ENCODE measurements at regions not wholly inside any gene's neighbourhood (a gene's known extent, or its start where the extent isn't known, plus 50 kb on each side); places are given as distances from the start of the nearest gene placed in this dataset.
A peak's percentile ranks its signal among the peaks of the same experiment; 100 is the strongest.

DNA sequence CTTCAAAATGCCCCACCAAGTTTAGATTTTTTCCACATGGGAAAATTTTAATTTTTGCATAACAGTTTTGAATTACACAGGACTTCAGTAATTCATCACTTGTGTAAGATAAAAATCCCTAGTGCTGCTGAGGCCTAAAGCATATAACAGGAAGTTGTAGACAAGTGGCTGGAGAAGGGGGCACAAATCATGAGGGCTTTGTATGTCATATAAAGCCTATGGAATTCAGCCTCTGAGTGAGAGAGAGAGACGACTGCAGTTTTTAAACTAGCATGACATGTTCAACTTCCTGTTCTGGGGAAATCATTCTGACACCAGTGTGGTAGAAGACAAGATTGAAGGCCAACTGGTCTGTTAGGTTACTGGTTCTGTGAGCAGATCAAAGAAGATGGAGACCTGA, 187.3 kb upstream of the CHST9 start:
- TF ChIP-seq, protein P1, sequence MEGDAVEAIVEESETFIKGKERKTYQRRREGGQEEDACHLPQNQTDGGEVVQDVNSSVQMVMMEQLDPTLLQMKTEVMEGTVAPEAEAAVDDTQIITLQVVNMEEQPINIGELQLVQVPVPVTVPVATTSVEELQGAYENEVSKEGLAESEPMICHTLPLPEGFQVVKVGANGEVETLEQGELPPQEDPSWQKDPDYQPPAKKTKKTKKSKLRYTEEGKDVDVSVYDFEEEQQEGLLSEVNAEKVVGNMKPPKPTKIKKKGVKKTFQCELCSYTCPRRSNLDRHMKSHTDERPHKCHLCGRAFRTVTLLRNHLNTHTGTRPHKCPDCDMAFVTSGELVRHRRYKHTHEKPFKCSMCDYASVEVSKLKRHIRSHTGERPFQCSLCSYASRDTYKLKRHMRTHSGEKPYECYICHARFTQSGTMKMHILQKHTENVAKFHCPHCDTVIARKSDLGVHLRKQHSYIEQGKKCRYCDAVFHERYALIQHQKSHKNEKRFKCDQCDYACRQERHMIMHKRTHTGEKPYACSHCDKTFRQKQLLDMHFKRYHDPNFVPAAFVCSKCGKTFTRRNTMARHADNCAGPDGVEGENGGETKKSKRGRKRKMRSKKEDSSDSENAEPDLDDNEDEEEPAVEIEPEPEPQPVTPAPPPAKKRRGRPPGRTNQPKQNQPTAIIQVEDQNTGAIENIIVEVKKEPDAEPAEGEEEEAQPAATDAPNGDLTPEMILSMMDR (IDR thresholded peaks at IDR 0.05; ENCODE audit: unreplicated experiment), result no peak
- BruUV-seq (replicated peaks), result no TSS peak
- Mint-ChIP-seq H3K4me1 (ENCODE audit: low read depth, unreplicated experiment) (peaks cover 29% of the 10 kb centered on the region), H3K27ac (ENCODE audit: unreplicated experiment) (no peak overlapping the region), H3K9me3 (ENCODE audit: low read depth, unreplicated experiment) (no peaks in the 10 kb centered on the region), H3K36me3 (ENCODE audit: insufficient read depth, unreplicated experiment) (no peaks in the 10 kb centered on the region), H3K27me3 (ENCODE audit: unreplicated experiment) (no peaks in the 10 kb centered on the region), H3K4me3 (ENCODE audit: low read depth, unreplicated experiment) (no peak overlapping the region)
- CTCF ChIA-PET, result no interaction called here
- intact Hi-C loops (cut with micrococcal nuclease; ENCODE audit: unreplicated experiment), result no loop called here
- no peak for DNase-seq

DNA sequence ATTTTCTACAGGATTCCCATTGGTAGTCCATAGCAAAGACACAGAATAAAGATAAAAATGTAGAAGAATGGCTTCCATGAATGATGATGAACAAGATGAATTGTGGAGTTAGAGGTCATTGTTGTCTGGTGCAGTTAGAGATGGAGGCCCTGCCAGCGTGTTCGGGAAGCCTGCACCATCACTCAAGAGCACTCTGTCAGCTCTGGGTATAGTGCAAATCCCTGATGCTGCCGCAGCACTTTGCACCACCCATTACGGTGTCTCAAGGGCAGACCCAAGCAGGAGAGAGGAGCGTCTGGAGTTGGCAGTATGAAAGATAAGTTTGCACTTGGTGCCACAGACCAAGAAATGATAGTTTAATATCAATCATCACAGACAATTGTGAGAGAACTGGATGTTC, 181.6 kb upstream of the CHST9 start:
- no peak overlapping the region for H3K4me3 Mint-ChIP-seq (ENCODE audit: low read depth, unreplicated experiment)
- no peak overlapping the region for H3K27ac Mint-ChIP-seq (ENCODE audit: unreplicated experiment)
- BruUV-seq (replicated peaks), result no TSS peak
- TF ChIP-seq, protein P1 (IDR thresholded peaks at IDR 0.05; ENCODE audit: unreplicated experiment), result no peak
- DNase-seq, result no peak
- CTCF ChIA-PET, result no interaction called here
- no peaks in the 10 kb centered on the region for H3K27me3 Mint-ChIP-seq (ENCODE audit: unreplicated experiment)
- H3K9me3 Mint-ChIP-seq (ENCODE audit: low read depth, unreplicated experiment), result no peaks in the 10 kb centered on the region
- no peaks in the 10 kb centered on the region for H3K36me3 Mint-ChIP-seq (ENCODE audit: insufficient read depth, unreplicated experiment)
- peaks cover 12% of the 10 kb centered on the region for H3K4me1 Mint-ChIP-seq (ENCODE audit: low read depth, unreplicated experiment)
- intact Hi-C loops (cut with micrococcal nuclease; ENCODE audit: unreplicated experiment), result no loop called here

DNA sequence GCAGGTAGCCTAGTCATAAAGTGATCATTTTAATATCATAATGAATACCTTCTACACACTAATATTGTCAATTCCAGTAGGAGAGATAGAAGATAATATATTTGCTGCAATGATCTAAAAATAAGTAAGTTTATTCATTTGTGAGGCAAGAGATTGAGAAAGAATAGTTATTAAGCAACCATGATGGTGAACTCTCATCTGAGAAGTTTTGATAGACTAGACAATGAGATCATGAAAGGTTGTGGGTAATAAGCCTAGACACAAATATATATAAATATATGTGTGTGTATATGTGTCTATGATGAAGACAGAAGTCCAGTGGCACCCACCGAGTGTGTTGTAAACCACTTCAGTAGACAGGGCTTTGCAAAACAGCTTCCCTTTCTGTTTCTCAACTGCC, 181.0 kb upstream of the CHST9 start:
- BruUV-seq (replicated peaks), result no TSS peak
- TF ChIP-seq, protein P1 (IDR thresholded peaks at IDR 0.05; ENCODE audit: unreplicated experiment), result no peak

DNA sequence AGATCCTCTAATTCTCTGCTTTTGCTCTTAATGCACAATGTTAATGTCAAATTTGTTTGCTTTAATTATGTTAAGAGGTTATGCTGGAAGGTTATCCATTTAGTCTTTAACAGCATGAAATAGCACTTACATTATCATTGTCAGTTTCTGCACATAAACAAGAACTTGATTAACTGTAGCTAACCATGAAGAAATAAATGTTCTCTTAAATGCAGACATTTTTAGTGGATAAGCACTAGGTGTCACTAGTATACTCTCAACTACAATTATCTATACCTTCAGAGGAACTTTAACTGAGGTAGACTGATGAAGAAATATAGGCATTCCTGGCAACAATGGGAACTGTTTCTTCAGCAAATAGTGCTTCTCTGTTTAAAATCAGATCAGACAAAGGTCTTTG, 178.8 kb upstream of the CHST9 start:
- intact Hi-C loops (cut with micrococcal nuclease; ENCODE audit: unreplicated experiment), result loop anchor here (1.0 to 5.0 kb wide), 4 partner anchors 37 to 388 kb away; no protein-coding TSS in a partner anchor
- no peaks in the 10 kb centered on the region for H3K4me1 Mint-ChIP-seq (ENCODE audit: low read depth, unreplicated experiment)
- CTCF ChIA-PET, result interaction anchor here (0.6 to 2.0 kb wide), 8 partner anchors 64 to 386 kb away, joined by 3 to 16 read pairs (median 4); no protein-coding TSS in a partner anchor
- BruUV-seq (replicated peaks), result no TSS peak
- no peak for DNase-seq
- TF ChIP-seq, protein P1 (IDR thresholded peaks at IDR 0.05; ENCODE audit: unreplicated experiment), result peak; percentile 17
- H3K36me3 Mint-ChIP-seq (ENCODE audit: insufficient read depth, unreplicated experiment), result no peaks in the 10 kb centered on the region
- no peak overlapping the region for H3K4me3 Mint-ChIP-seq (ENCODE audit: low read depth, unreplicated experiment)
- no peaks in the 10 kb centered on the region for H3K9me3 Mint-ChIP-seq (ENCODE audit: low read depth, unreplicated experiment)
- H3K27ac Mint-ChIP-seq (ENCODE audit: unreplicated experiment), result no peak overlapping the region
- no peaks in the 10 kb centered on the region for H3K27me3 Mint-ChIP-seq (ENCODE audit: unreplicated experiment)

More for the DNA sequence above, 181.0 kb upstream of the CHST9 start:
- no peaks in the 10 kb centered on the region for H3K9me3 Mint-ChIP-seq (ENCODE audit: low read depth, unreplicated experiment)
- CTCF ChIA-PET, result no interaction called here
- no peaks in the 10 kb centered on the region for H3K36me3 Mint-ChIP-seq (ENCODE audit: insufficient read depth, unreplicated experiment)
- DNase-seq, result no peak
- H3K4me3 Mint-ChIP-seq (ENCODE audit: low read depth, unreplicated experiment), result no peak overlapping the region
- H3K27me3 Mint-ChIP-seq (ENCODE audit: unreplicated experiment), result no peaks in the 10 kb centered on the region
- H3K27ac Mint-ChIP-seq (ENCODE audit: unreplicated experiment), result no peak overlapping the region
- intact Hi-C loops (cut with micrococcal nuclease; ENCODE audit: unreplicated experiment), result no loop called here
- peaks cover 12% of the 10 kb centered on the region for H3K4me1 Mint-ChIP-seq (ENCODE audit: low read depth, unreplicated experiment)

Measured in Calu3 (cell line).